ENCODE measurements at regions not wholly inside any gene's neighbourhood (a gene's known extent, or its start where the extent isn't known, plus 50 kb on each side); places are given as distances from the start of the nearest gene placed in this dataset.

GRCh38 chr7:155953781-155954549 is 141.7 kb upstream of the SHH start (continued):
- TF ChIP-seq, protein P1, sequence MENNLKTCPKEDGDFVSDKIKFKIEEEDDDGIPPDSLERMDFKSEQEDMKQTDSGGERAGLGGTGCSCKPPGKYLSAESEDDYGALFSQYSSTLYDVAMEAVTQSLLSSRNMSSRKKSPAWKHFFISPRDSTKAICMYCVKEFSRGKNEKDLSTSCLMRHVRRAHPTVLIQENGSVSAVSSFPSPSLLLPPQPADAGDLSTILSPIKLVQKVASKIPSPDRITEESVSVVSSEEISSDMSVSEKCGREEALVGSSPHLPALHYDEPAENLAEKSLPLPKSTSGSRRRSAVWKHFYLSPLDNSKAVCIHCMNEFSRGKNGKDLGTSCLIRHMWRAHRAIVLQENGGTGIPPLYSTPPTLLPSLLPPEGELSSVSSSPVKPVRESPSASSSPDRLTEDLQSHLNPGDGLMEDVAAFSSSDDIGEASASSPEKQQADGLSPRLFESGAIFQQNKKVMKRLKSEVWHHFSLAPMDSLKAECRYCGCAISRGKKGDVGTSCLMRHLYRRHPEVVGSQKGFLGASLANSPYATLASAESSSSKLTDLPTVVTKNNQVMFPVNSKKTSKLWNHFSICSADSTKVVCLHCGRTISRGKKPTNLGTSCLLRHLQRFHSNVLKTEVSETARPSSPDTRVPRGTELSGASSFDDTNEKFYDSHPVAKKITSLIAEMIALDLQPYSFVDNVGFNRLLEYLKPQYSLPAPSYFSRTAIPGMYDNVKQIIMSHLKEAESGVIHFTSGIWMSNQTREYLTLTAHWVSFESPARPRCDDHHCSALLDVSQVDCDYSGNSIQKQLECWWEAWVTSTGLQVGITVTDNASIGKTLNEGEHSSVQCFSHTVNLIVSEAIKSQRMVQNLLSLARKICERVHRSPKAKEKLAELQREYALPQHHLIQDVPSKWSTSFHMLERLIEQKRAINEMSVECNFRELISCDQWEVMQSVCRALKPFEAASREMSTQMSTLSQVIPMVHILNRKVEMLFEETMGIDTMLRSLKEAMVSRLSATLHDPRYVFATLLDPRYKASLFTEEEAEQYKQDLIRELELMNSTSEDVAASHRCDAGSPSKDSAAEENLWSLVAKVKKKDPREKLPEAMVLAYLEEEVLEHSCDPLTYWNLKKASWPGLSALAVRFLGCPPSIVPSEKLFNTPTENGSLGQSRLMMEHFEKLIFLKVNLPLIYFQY (CRISPR knock-in tag; IDR thresholded peaks at IDR 0.05; ENCODE audit: borderline replicate concordance): peak; percentile 48; the same call in 1 of the 2 replicates
- TF ChIP-seq CC2D1A (CRISPR knock-in tag; IDR thresholded peaks at IDR 0.05) (no peak), ZNF18 (CRISPR knock-in tag; IDR thresholded peaks at IDR 0.05; ENCODE audit: insufficient replicate concordance) (no peak), PPARG (CRISPR knock-in tag; conservative IDR thresholded peaks at IDR 0.05) (peak; percentile 29; the same call in 1 of the 2 replicates), ZNF274 (CRISPR knock-in tag; IDR thresholded peaks at IDR 0.05) (no peak), ZNF678 (CRISPR knock-in tag; IDR thresholded peaks at IDR 0.05) (no peak), ZNF781 (CRISPR knock-in tag; IDR thresholded peaks at IDR 0.05; ENCODE audit: borderline replicate concordance, not compliant biosample characterization) (no peak), ZNF44 (CRISPR knock-in tag; IDR thresholded peaks at IDR 0.05) (no peak), MED8 (CRISPR knock-in tag; IDR thresholded peaks at IDR 0.05; ENCODE audit: insufficient replicate concordance) (peak; percentile 51), CREB1 (IDR thresholded peaks at IDR 0.05) (no peak), CREB1 (CRISPR knock-in tag; IDR thresholded peaks at IDR 0.05) (0 out of 2 replicates have a peak, but pooled peaks have one; percentile 26), CHD4 (IDR thresholded peaks at IDR 0.05; ENCODE audit: borderline replicate concordance, low read length) (no peak)
- TF ChIP-seq, protein P2, sequence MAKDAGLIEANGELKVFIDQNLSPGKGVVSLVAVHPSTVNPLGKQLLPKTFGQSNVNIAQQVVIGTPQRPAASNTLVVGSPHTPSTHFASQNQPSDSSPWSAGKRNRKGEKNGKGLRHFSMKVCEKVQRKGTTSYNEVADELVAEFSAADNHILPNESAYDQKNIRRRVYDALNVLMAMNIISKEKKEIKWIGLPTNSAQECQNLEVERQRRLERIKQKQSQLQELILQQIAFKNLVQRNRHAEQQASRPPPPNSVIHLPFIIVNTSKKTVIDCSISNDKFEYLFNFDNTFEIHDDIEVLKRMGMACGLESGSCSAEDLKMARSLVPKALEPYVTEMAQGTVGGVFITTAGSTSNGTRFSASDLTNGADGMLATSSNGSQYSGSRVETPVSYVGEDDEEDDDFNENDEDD (CRISPR knock-in tag; IDR thresholded peaks at IDR 0.05; ENCODE audit: borderline replicate concordance): no peak
- TF ChIP-seq, protein P3, sequence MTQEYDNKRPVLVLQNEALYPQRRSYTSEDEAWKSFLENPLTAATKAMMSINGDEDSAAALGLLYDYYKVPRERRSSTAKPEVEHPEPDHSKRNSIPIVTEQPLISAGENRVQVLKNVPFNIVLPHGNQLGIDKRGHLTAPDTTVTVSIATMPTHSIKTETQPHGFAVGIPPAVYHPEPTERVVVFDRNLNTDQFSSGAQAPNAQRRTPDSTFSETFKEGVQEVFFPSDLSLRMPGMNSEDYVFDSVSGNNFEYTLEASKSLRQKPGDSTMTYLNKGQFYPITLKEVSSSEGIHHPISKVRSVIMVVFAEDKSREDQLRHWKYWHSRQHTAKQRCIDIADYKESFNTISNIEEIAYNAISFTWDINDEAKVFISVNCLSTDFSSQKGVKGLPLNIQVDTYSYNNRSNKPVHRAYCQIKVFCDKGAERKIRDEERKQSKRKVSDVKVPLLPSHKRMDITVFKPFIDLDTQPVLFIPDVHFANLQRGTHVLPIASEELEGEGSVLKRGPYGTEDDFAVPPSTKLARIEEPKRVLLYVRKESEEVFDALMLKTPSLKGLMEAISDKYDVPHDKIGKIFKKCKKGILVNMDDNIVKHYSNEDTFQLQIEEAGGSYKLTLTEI (CRISPR knock-in tag; conservative IDR thresholded peaks at IDR 0.05): no peak
- TF ChIP-seq, protein P4, sequence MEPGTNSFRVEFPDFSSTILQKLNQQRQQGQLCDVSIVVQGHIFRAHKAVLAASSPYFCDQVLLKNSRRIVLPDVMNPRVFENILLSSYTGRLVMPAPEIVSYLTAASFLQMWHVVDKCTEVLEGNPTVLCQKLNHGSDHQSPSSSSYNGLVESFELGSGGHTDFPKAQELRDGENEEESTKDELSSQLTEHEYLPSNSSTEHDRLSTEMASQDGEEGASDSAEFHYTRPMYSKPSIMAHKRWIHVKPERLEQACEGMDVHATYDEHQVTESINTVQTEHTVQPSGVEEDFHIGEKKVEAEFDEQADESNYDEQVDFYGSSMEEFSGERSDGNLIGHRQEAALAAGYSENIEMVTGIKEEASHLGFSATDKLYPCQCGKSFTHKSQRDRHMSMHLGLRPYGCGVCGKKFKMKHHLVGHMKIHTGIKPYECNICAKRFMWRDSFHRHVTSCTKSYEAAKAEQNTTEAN (CRISPR knock-in tag; conservative IDR thresholded peaks at IDR 0.05): no peak
- TF ChIP-seq, protein P5, sequence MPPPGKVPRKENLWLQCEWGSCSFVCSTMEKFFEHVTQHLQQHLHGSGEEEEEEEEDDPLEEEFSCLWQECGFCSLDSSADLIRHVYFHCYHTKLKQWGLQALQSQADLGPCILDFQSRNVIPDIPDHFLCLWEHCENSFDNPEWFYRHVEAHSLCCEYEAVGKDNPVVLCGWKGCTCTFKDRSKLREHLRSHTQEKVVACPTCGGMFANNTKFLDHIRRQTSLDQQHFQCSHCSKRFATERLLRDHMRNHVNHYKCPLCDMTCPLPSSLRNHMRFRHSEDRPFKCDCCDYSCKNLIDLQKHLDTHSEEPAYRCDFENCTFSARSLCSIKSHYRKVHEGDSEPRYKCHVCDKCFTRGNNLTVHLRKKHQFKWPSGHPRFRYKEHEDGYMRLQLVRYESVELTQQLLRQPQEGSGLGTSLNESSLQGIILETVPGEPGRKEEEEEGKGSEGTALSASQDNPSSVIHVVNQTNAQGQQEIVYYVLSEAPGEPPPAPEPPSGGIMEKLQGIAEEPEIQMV (CRISPR knock-in tag; IDR thresholded peaks at IDR 0.05; ENCODE audit: low read depth): no peak

All from HepG2 (cell line).